Astrocyte (in vitro differentiated cells and primary cell): ENCODE measurements at regions not wholly inside any gene's neighbourhood (a gene's known extent, or its start where the extent isn't known, plus 50 kb on each side); places are given as distances from the start of the nearest gene placed in this dataset.

Experiments used
- EZH2 ChIP-seq: IDR thresholded peaks from 2 replicates; pipeline ENCODE4 v1.6.1; 2012; ENCODE audit warnings: mild to moderate bottlenecking, low read length, inconsistent platforms; ENCODE audit not compliant: insufficient read depth
- TF ChIP-seq, protein P1 (sequence below): IDR thresholded peaks from 2 replicates; pipeline ENCODE4 v1.5.1; 2011; ENCODE audit warnings: low read depth, mild to moderate bottlenecking, inconsistent platforms, low read length, moderate library complexity; ENCODE audit not compliant: insufficient read depth

DNA sequence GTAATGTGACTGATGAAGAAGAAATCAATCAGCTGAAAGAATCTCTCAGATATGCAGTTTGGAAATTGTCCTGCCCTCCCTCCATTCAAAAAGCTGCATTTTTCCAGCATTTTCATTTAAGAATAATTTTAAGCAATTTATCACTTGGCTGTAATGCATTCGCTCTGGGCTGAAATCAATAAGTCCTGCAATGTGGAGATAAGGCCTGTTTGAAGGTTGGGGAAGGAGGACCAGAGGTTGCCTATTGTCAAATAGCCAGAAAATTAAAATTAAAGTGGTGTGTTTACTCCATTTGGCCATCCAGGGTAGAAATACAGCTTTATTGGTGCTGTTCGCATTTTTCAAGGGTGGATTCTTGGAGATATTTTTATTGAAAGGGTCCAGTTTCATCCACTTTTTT, 187.6 kb upstream of the NFIA start:
- TF ChIP-seq, protein P1, sequence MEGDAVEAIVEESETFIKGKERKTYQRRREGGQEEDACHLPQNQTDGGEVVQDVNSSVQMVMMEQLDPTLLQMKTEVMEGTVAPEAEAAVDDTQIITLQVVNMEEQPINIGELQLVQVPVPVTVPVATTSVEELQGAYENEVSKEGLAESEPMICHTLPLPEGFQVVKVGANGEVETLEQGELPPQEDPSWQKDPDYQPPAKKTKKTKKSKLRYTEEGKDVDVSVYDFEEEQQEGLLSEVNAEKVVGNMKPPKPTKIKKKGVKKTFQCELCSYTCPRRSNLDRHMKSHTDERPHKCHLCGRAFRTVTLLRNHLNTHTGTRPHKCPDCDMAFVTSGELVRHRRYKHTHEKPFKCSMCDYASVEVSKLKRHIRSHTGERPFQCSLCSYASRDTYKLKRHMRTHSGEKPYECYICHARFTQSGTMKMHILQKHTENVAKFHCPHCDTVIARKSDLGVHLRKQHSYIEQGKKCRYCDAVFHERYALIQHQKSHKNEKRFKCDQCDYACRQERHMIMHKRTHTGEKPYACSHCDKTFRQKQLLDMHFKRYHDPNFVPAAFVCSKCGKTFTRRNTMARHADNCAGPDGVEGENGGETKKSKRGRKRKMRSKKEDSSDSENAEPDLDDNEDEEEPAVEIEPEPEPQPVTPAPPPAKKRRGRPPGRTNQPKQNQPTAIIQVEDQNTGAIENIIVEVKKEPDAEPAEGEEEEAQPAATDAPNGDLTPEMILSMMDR = no peak
- TF ChIP-seq EZH2 = no peak
